ENCODE measurements at regions not wholly inside any gene's neighbourhood (a gene's known extent, or its start where the extent isn't known, plus 50 kb on each side); places are given as distances from the start of the nearest gene placed in this dataset.

- H3K4me3 ChIP-seq, result no peak overlapping the region
- no TSS peak for BruUV-seq (replicated peaks)
- in situ Hi-C loops (cut with MboI) (no loop called here), intact Hi-C loops (cut with micrococcal nuclease) (no loop called here)
- no peak overlapping the region for H2AFZ ChIP-seq (ENCODE audit: low read depth, low read length)
- ChIA-PET CTCF (ENCODE audit: low intra/inter-chr PET ratio) (no interaction called here), POLR2A (no interaction called here)
- no peak for ATAC-seq
- no peaks in the 10 kb centered on the region for H4K20me1 ChIP-seq (replicated peaks; ENCODE audit: control insufficient read depth, insufficient read depth, low read length)
- DNase-seq (ENCODE audit: extremely low read depth in 1 of 4, low spot score in 3 of 4), result no peak
- no peak overlapping the region for H3K4me2 ChIP-seq (ENCODE audit: insufficient read depth, low read length)
- H3K9me1 ChIP-seq (ENCODE audit: control insufficient read depth, insufficient read depth, low read length), result no peaks in the 10 kb centered on the region
- FAIRE-seq, result no peak
- H3K9ac ChIP-seq (ENCODE audit: insufficient read depth in 1 of 2, low read depth in 2 of 2, low read length in 2 of 2), result no peak overlapping the region
- no peaks in the 10 kb centered on the region for H3K9me3 ChIP-seq (replicated peaks; ENCODE audit: control insufficient read depth, insufficient read depth, low read depth, low read length)
- WGBS (ENCODE audit: insufficient coverage, low coverage, missing lambda C conversion rate), result 2% methylated on average over 10 of the region's 10 CpGs
- TF ChIP-seq DMBX1 (CRISPR knock-in tag; IDR thresholded peaks at IDR 0.05; ENCODE audit: borderline replicate concordance) (no peak), IFI16 (CRISPR knock-in tag; IDR thresholded peaks at IDR 0.05) (no peak), CHAMP1 (IDR thresholded peaks at IDR 0.05) (no peak), TFAM (CRISPR knock-in tag; conservative IDR thresholded peaks at IDR 0.05) (no peak), ELF4 (CRISPR knock-in tag; IDR thresholded peaks at IDR 0.05) (no peak), STAT5A (IDR thresholded peaks at IDR 0.05; ENCODE audit: borderline replicate concordance, low read length) (no peak), ZNF507 (tag; conservative IDR thresholded peaks at IDR 0.05) (no peak), ZNF785 (CRISPR knock-in tag; IDR thresholded peaks at IDR 0.05) (no peak), ZBTB7A (IDR thresholded peaks at IDR 0.05; ENCODE audit: borderline replicate concordance, control insufficient read depth, low read depth, low read length) (no peak), ETS1 (conservative IDR thresholded peaks at IDR 0.05; ENCODE audit: control insufficient read depth, low read depth, low read length) (no peak), TGIF2 (CRISPR knock-in tag; IDR thresholded peaks at IDR 0.05) (no peak), ZKSCAN1 (IDR thresholded peaks at IDR 0.05; ENCODE audit: low read depth, low read length) (no peak), CTBP1 (IDR thresholded peaks at IDR 0.05; ENCODE audit: borderline replicate concordance) (no peak)
- H3K27me3 ChIP-seq (ENCODE audit: control insufficient read depth in 2 of 2, insufficient read depth in 2 of 2, low read length in 2 of 2), result no peaks in the 10 kb centered on the region
- H3K27ac ChIP-seq (ENCODE audit: extremely low read depth, low read depth, low read length), result no peak overlapping the region
- no peaks in the 10 kb centered on the region for H3K36me3 ChIP-seq (ENCODE audit: control insufficient read depth, insufficient read depth, low read length)
- no peaks in the 10 kb centered on the region for H3K79me2 ChIP-seq (ENCODE audit: control insufficient read depth, insufficient read depth, low read length)
- H3K4me1 ChIP-seq (replicated peaks in 1 of 2; ENCODE audit: control insufficient read depth in 2 of 2, insufficient read depth in 2 of 2, low read length in 2 of 2), result no peaks in the 10 kb centered on the region
Measured at GRCh38 chr2:163467251-163467630, 268.6 kb downstream of the FIGN start.
